ENCODE measurements at regions not wholly inside any gene's neighbourhood (a gene's known extent, or its start where the extent isn't known, plus 50 kb on each side); places are given as distances from the start of the nearest gene placed in this dataset.

- intact Hi-C loops (cut with DNase I): no loop called here
- ATAC-seq: no peak
Measured at GRCh38 chr6:164008902-164009301, 594.4 kb downstream of the QKI start.

GRCh38 chr6:164007881-164008280 lies 593.4 kb downstream of the QKI start:
- ATAC-seq: no peak
- no peak for DNase-seq (ENCODE audit: missing footprints)
- intact Hi-C loops (cut with DNase I): no loop called here

More at GRCh38 chr6:164008902-164009301, 594.4 kb downstream of the QKI start:
- DNase-seq (ENCODE audit: missing footprints): no peak

- no peak for ATAC-seq
- DNase-seq (ENCODE audit: missing footprints): no peak
- intact Hi-C loops (cut with DNase I): no loop called here
Measured at GRCh38 chr6:164006459-164006858, 591.9 kb downstream of the QKI start.

- intact Hi-C loops (cut with DNase I): no loop called here
- ATAC-seq: no peak
Measured at GRCh38 chr6:164005004-164005711, 590.6 kb downstream of the QKI start.

GRCh38 chr6:164000276-164000675 lies 585.8 kb downstream of the QKI start:
- ATAC-seq (no peak), DNase-seq (ENCODE audit: missing footprints) (no peak)
- intact Hi-C loops (cut with DNase I): no loop called here

More at GRCh38 chr6:164005004-164005711, 590.6 kb downstream of the QKI start:
- no peak for DNase-seq (ENCODE audit: missing footprints)

- no peak for ATAC-seq
- intact Hi-C loops (cut with DNase I): no loop called here
- DNase-seq (ENCODE audit: missing footprints): no peak
Measured at GRCh38 chr6:163999475-164000125, 585.1 kb downstream of the QKI start.

- no peak for ATAC-seq
- intact Hi-C loops (cut with DNase I): no loop called here
- DNase-seq (ENCODE audit: missing footprints): no peak
Measured at GRCh38 chr6:163998496-163998895, 584.0 kb downstream of the QKI start.

GRCh38 chr6:163996491-163996890 lies 582.0 kb downstream of the QKI start:
- intact Hi-C loops (cut with DNase I): no loop called here
- no peak for DNase-seq (ENCODE audit: missing footprints)
- no peak for ATAC-seq

- ATAC-seq (no peak), DNase-seq (ENCODE audit: missing footprints) (no peak)
- intact Hi-C loops (cut with DNase I): no loop called here
Measured at GRCh38 chr6:163994566-163994965, 580.0 kb downstream of the QKI start.

- intact Hi-C loops (cut with DNase I): no loop called here
- DNase-seq (ENCODE audit: missing footprints): no peak
- no peak for ATAC-seq
Measured at GRCh38 chr6:163992701-163993100, 578.2 kb downstream of the QKI start.

- ATAC-seq (no peak), DNase-seq (ENCODE audit: missing footprints) (no peak)
- intact Hi-C loops (cut with DNase I): no loop called here
Measured at GRCh38 chr6:163992056-163992455, 577.5 kb downstream of the QKI start.

GRCh38 chr6:163991321-163991720 lies 576.8 kb downstream of the QKI start:
- intact Hi-C loops (cut with DNase I): no loop called here

GRCh38 chr6:163986313-163986712 lies 571.8 kb downstream of the QKI start:
- intact Hi-C loops (cut with DNase I): loop anchor here (5.0 kb wide), 1 partner anchor 101 kb away; no protein-coding TSS in a partner anchor
- no peak for DNase-seq (ENCODE audit: missing footprints)
- ATAC-seq: peak; percentile 60

More at GRCh38 chr6:163991321-163991720, 576.8 kb downstream of the QKI start:
- ATAC-seq: no peak
- DNase-seq (ENCODE audit: missing footprints): no peak

- intact Hi-C loops (cut with DNase I): loop anchor here (5.0 kb wide), 1 partner anchor 102 kb away; no protein-coding TSS in a partner anchor
- DNase-seq (ENCODE audit: missing footprints): peak; percentile 58
- ATAC-seq: peak; percentile 74
Measured at GRCh38 chr6:163985710-163986109, 571.2 kb downstream of the QKI start.

GRCh38 chr6:163985040-163985439 lies 570.5 kb downstream of the QKI start:
- ATAC-seq: no peak
- DNase-seq (ENCODE audit: missing footprints): no peak
- intact Hi-C loops (cut with DNase I): loop anchor here (5.0 kb wide), 1 partner anchor 102 kb away; no protein-coding TSS in a partner anchor

GRCh38 chr6:163984124-163984936 lies 569.8 kb downstream of the QKI start:
- intact Hi-C loops (cut with DNase I): no loop called here
- DNase-seq (ENCODE audit: missing footprints) (no peak), ATAC-seq (no peak)

- DNase-seq (ENCODE audit: missing footprints) (peak; percentile 60), ATAC-seq (no peak)
Measured at GRCh38 chr6:163983679-163984078, 569.2 kb downstream of the QKI start.

GRCh38 chr6:163974322-163974721 lies 559.8 kb downstream of the QKI start:
- DNase-seq (ENCODE audit: missing footprints): no peak
- intact Hi-C loops (cut with DNase I): no loop called here
- ATAC-seq: no peak

More at GRCh38 chr6:163983679-163984078, 569.2 kb downstream of the QKI start:
- intact Hi-C loops (cut with DNase I): no loop called here
